Body of pancreas (tissue), 4 donors: ENCODE measurements at regions not wholly inside any gene's neighbourhood (a gene's known extent, or its start where the extent isn't known, plus 50 kb on each side); places are given as distances from the start of the nearest gene placed in this dataset.
"Not testable (repeated sequence)": the region's sequence is repeated elsewhere in the genome, so short reads cannot be mapped to it uniquely, and the experiment has no call there.

Source experiments
- ATAC-seq: fragments of 150-250 bp; one replicate; pipeline ENCODE4 v1.9.1; 2016
- DNase-seq, 4 donors: peaks; one replicate each; pipeline ENCODE4 v3.0.0-alpha.2; 2019
- H3K27ac ChIP-seq, 4 donors: fragments of 200-600 bp; sonication (generic); 1 replicate in 3 of 4; 2 replicates in 1 of 4; pipeline versions ENCODE4 v1.5.1 to v1.6.1; 2016 to 2019; ENCODE audit warnings: mild to moderate bottlenecking in 1 of 4, mixed read lengths in 1 of 4, moderate library complexity in 1 of 4
- H3K27me3 ChIP-seq, 2 donors: fragments of 200-600 bp; sonication (generic); one replicate each; pipeline ENCODE4 v1.6.0; 2016; ENCODE audit warnings: mild to moderate bottlenecking in 1 of 2
- H3K36me3 ChIP-seq, 2 donors: fragments of 200-600 bp; sonication (generic); replicated peaks in 1 of 2; 2 replicates each; pipeline ENCODE4 v1.5.1; 2016; ENCODE audit warnings: low read depth in 2 of 2; ENCODE audit not compliant: insufficient read depth in 1 of 2
- H3K4me1 ChIP-seq: fragments of 200-600 bp; sonication (generic); one replicate; pipeline ENCODE4 v1.6.0; 2016
- H3K4me3 ChIP-seq, 2 donors: fragments of 200-600 bp; sonication (generic); 1 replicate in 1 of 2; 2 replicates in 1 of 2; pipeline ENCODE4 v1.5.1; 2016 to 2019
- H3K9me3 ChIP-seq, 3 donors: fragments of 200-600 bp; sonication (generic); 1 replicate in 2 of 3; 2 replicates in 1 of 3; pipeline ENCODE4 v1.5.1; 2016
- CTCF ChIP-seq, 7 experiments: fragments of 450-650 bp in 4 of 7; fragments of 200-600 bp in 3 of 7; sonication (generic) in 3 of 7; IDR thresholded peaks; one replicate each; pipeline ENCODE4 v1.5.1; 2016 to 2019; ENCODE audit warnings: antibody characterized with exemption in 7 of 7
- POLR2A ChIP-seq, 3 donors: fragments of 450-650 bp; IDR thresholded peaks; one replicate each; pipeline ENCODE4 v1.6.1; 2016; ENCODE audit warnings: antibody characterized with exemption in 3 of 3, mild to moderate bottlenecking in 2 of 3
- WGBS, 2 donors: methylation state at CpG; one replicate each; pipeline ENCODE4 v1.1.5; 2017; 5-methylcytosine and 5-hydroxymethylcytosine counted together
- intact Hi-C: fragments of 100-400 bp; cut with DNase I; formaldehyde crosslinking; loops from one replicate; pipeline ENCODE4 v1.15.1; 2023

- no peaks in the 10 kb centered on the region for H3K4me1 ChIP-seq
- H3K36me3 ChIP-seq, result no peaks in the 10 kb centered on the region
- DNase-seq (no peak), ATAC-seq (no peak)
- no peak overlapping the region for H3K4me3 ChIP-seq
- H3K27me3 ChIP-seq, result no peaks in the 10 kb centered on the region
- TF ChIP-seq POLR2A (IDR thresholded peaks at IDR 0.05) (no peak), CTCF (IDR thresholded peaks at IDR 0.05) (no peak)
- H3K9me3 ChIP-seq, result no peaks in the 10 kb centered on the region
- no peak overlapping the region for H3K27ac ChIP-seq
- intact Hi-C loops, result no loop called here
Measured at GRCh38 chr12:72207079-72207478, 65.1 kb upstream of the TRHDE start.

- ATAC-seq (no peak), DNase-seq (no peak)
- TF ChIP-seq CTCF (IDR thresholded peaks at IDR 0.05) (no peak), POLR2A (IDR thresholded peaks at IDR 0.05) (no peak)
- WGBS, 2 donors, result 85 to 88% methylated on average over 7 of the region's 7 CpGs
- no peaks in the 10 kb centered on the region for H3K9me3 ChIP-seq
- H3K4me3 ChIP-seq, result no peak overlapping the region
- no peaks in the 10 kb centered on the region for H3K4me1 ChIP-seq
- H3K36me3 ChIP-seq, result no peaks in the 10 kb centered on the region
- no peaks in the 10 kb centered on the region for H3K27me3 ChIP-seq
- no peak overlapping the region for H3K27ac ChIP-seq
- intact Hi-C loops, result no loop called here
Measured at GRCh38 chr12:72207486-72208409, 64.4 kb upstream of the TRHDE start.

- no peak for ATAC-seq
- no peaks in the 10 kb centered on the region for H3K36me3 ChIP-seq
- H3K9me3 ChIP-seq, result no peaks in the 10 kb centered on the region
- DNase-seq, result no peak
- H3K4me3 ChIP-seq, result no peak overlapping the region
- TF ChIP-seq POLR2A (IDR thresholded peaks at IDR 0.05) (no peak), CTCF (IDR thresholded peaks at IDR 0.05) (no peak)
- H3K27ac ChIP-seq, result no peak overlapping the region
- no peaks in the 10 kb centered on the region for H3K27me3 ChIP-seq
- H3K4me1 ChIP-seq, result no peaks in the 10 kb centered on the region
- 66 to 86% methylated on average over 2 of the region's 2 CpGs for WGBS, 2 donors
- intact Hi-C loops, result no loop called here
Measured at GRCh38 chr12:72209086-72209485, 63.1 kb upstream of the TRHDE start.

- 16 to 34% methylated on average over 4 of the region's 4 CpGs for WGBS, 2 donors
- H3K4me3 ChIP-seq, result no peak overlapping the region
- H3K36me3 ChIP-seq, result no peaks in the 10 kb centered on the region
- no peaks in the 10 kb centered on the region for H3K4me1 ChIP-seq
- no peaks in the 10 kb centered on the region for H3K27me3 ChIP-seq
- no peak for DNase-seq
- no peak overlapping the region for H3K27ac ChIP-seq
- intact Hi-C loops, result no loop called here
- ATAC-seq, result no peak
- TF ChIP-seq CTCF (IDR thresholded peaks at IDR 0.05) (no peak), POLR2A (IDR thresholded peaks at IDR 0.05) (no peak)
- no peaks in the 10 kb centered on the region for H3K9me3 ChIP-seq
Measured at GRCh38 chr12:72214163-72214562, 58.0 kb upstream of the TRHDE start.

GRCh38 chr12:72215287-72215686 lies 56.9 kb upstream of the TRHDE start:
- H3K4me1 ChIP-seq, H3K4me3 ChIP-seq, H3K36me3 ChIP-seq, DNase-seq, H3K27ac ChIP-seq, intact Hi-C loops, H3K27me3 ChIP-seq, ATAC-seq, H3K9me3 ChIP-seq: not testable (repeated sequence)
- WGBS, 2 donors, result 65 to 88% methylated on average over 2 of the region's 3 CpGs
